Colon (tissue), 2 donors: ENCODE measurements at regions not wholly inside any gene's neighbourhood (a gene's known extent, or its start where the extent isn't known, plus 50 kb on each side); places are given as distances from the start of the nearest gene placed in this dataset.
"Not testable (repeated sequence)": the region's sequence is repeated elsewhere in the genome, so short reads cannot be mapped to it uniquely, and the experiment has no call there.

Experiments used
- FAIRE-seq: peaks from 2 replicates; lab custom pipeline; 2012; peaks lifted over from hg19 to GRCh38; lab: Jason Lieb, UNC
- donor health status: control.
- donor health status: control.

DNA sequence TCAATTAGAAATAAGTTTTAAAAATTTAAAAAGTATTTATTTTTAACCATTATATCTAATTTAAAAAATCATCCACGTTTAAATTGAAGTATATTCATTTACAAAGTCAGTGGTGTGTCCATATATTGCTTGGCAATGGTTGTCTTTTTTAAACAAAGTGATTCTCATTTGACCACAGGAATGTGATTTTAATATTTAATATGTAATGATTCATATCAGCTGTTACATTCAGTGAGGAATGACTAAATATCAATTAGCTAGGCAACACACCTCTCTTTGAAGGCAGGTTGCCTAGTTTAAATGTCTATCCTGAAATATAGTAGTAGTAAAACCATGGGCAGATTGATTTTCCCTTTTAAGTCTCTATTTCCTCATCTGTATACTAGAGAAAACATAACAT lies 392.2 kb upstream of the CCDC179 start:
- FAIRE-seq = no peak

DNA sequence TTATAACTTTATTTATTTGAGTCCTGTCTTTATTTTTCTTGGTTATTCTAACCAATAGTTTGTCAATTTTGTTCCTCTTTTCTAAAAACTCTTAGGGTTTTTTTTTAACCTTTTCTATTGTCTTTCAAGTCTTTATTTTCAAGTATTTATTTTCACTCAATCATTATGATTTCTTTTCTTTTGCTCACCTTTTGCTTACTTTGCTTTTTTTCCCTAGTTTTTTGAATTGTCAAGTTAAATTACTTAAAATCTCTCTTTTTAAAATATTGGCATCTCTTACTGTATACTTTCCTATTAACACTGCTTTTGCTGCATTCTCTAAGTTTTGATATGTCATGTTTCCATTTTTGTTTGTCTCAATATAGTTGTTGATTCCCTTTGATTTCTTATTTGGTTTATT lies 396.8 kb upstream of the CCDC179 start:
- no peak for FAIRE-seq

DNA sequence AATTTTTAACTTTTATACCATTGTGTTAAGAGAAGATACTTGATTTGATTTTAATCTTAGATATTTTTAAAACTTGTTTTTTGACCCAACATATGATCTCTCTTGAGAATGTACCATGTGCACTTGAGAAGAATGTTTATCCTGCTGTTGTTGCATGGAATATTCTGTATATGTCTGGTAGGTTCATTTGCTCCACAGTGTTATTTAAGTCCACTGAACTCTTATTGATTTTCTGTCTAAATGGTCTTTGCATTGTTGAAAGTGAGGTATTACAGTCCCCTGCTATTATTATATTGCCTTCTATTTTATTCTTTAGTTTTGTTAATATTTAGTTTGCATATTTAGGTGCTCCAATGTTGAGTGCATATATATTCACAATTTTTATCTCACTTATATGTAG lies 397.3 kb upstream of the CCDC179 start:
- FAIRE-seq = no peak

DNA sequence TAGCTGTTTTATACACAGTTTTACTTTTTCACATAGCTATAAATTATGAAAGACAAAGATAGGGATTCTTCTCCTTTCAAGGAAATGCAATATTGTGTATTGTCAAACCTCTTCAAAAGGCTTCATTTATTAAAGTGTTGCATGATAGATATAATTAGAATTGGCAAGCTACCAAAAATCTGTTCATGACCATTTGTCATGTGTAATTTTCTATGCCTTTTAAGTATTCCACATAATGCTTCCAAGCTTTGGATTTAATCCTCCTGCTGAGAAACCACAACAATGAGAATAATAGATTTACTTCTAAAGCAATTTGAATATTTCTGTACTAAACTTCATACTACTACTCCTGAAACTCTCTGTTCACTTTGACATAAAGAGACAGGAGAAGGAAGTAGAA lies 403.2 kb upstream of the CCDC179 start:
- FAIRE-seq = no peak

DNA sequence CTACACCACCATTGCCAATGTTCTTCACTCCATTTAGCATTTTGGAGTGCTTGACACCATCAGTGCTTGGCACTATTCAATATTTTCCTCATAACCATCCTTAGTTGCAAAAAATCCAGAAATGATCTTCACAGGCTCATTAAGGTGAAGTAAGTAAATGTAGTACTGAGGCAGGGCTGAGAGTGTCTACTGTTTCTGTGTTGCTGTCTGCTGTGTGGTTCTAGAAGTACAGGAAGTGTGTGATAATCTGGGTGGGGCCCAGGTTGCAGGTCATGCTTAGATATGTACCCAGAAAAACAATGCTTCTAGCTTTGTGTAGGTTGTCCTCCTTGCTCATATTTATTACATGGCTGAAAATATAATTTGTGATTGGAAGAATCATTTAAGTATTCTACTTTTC lies 411.8 kb upstream of the CCDC179 start:
- no peak for FAIRE-seq

DNA sequence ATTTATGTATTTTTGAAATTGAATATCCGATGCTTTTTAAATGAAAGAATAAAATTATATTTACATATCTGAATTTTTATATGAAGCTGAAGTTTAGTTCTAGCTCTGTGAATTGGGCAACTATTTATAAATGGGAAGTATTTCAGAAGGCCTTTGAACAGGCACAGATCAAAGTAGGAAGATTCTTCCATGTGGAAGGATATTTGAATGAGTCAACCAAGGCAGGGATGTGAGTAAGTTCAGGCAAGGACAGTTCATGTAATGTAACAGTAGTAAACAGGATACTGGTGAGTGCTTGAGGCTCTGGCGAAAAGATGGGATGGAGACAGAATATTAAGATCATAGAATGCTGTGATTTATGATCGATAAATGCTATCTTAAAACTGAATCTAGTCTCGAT lies 417.8 kb upstream of the CCDC179 start:
- FAIRE-seq = no peak

DNA sequence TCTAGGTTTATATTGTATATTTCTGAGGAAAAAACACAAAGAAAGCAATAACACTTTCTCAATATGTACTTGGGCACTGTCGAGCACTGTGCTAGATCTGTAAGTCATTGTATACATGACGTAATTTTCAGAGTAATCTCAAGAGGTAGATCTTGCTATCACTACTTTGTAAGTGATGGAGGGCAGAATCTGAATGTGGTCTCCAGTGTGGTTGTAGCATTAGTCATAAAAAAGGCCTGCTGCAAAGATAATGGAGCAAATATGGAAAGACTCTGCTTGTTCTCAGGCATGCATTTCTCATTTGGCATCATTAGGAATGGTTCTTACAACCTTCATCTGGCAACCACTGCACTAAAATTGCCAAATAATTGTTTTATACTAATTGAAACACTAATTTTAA lies 419.8 kb upstream of the CCDC179 start:
- no peak for FAIRE-seq

DNA sequence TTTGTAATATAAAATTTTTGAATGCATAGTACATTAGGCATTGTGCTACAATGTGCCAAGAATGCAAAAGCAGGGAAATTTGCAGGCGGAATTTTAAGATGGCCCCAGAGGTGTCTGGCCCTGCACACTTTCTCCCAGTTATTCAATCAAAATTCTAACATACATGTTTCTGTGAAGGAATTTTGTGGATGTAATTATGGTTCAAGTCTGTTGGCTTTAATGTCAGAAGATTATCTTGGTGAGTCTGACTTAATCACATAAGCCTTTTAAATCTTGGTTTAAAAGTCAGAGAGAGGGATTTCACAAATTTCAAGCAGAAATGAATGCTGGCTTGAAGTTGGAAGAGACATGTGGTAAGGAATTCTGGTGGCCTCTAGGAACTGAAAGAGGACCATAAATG lies 423.4 kb upstream of the CCDC179 start:
- no peak for FAIRE-seq

DNA sequence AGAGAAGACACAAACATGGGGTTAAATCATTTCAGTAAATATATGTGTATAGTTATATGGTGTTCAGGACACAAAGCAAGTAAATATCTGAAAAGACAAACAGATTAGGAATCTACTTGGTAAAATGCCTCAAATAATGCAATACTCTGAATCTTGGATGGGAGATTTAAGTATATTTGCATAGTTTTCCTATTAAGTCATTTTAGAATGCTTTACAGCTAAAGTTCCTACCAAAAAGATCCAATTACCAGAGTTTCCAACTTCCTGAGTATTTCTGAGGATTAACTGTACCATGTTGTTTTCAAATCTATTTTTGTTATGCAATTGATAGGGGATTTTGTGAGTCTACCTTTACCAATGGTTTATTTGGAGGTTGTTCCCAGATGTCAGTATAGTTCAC lies 424.4 kb upstream of the CCDC179 start:
- FAIRE-seq = no peak

DNA sequence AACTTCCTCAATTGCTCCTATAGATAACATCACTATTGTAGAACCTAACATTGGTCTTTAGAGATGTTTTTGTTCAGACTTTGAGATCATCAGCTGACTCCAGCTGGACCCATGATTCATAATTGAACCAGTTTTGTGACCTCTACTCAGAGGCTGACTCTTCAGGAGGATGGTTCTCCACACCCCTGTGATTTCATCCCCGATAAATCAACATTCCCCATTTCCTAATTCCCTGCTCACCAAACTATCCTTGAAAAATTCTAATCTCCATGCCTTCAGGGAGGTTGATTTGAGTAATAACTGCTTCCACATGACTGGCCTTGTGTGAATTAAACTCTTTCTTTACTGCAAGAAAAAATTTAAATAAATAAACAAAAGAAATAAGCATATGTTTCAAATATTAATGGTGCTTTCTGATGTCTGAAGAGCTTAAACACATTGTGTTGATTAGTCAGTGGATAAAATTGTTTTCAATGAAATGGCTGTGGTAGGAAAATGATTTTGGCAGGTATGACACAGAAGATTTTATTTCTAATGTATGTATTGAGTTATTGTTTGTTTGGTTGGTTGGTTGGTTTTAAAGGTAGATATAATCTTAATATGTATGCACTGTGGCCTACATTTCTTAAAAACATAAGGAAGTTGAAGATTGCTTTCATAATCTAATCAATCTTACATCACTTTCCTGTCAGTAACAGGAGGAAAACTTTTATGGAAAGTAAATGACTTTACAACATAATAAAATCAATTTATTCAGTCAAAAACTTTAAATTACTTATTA lies 427.9 kb upstream of the CCDC179 start:
- no peak for FAIRE-seq

DNA sequence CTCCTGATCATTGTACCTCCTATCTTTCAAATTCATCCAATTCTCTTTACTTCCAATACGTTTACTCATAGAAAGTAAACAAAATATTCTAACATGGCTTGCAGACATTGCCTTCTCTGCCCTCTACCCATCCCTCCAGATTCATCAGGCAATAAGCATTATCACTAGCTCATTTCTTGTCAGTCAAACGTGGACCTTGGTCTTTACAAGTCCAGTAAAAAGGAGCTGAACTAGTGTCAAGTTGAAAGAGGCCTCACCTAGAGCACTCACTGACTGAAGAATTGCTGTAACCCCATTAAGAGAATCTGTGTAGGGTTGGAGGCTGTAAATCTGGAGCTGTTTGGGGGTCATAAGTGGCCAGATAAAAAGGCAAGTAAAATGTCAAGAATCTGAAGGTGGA lies 435.0 kb upstream of the CCDC179 start:
- no peak for FAIRE-seq

DNA sequence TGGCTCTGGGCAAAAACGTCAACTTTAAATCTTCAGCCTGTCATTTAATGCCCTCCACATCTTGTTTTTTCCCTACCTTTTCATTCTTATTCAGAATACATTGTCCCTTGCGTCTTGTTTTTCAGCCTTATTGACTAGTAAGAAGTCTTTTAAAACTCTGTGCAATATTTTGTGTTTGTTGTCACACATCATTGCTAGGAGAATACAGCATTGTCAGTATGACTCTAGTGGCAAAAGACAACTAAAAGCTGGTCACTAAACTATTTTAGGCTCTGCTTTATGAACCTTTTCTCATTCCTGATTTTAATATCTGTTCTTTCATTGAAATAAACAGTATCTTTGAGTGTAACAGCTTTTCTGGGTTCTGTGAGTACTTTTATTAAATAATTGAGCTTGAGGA lies 447.8 kb upstream of the CCDC179 start:
- FAIRE-seq = no peak

DNA sequence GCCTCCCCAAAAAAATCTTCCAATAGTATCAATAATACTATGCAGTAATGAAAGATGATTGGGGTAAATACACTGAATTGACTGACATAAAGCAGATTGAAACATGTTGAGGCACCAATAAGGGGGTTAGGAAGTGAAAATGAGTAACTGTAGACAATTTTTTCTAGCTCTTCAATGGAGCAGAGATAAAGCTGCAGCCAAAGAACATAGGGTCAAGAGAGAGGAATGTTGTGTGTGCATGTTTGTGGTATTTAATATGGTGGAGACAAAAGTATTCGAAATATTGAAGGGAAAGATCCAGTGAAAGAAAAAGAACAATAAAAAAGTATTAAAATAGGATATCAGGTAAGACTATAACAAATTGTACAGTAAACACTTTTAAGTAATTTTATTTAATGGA lies 450.0 kb upstream of the CCDC179 start:
- no peak for FAIRE-seq

DNA sequence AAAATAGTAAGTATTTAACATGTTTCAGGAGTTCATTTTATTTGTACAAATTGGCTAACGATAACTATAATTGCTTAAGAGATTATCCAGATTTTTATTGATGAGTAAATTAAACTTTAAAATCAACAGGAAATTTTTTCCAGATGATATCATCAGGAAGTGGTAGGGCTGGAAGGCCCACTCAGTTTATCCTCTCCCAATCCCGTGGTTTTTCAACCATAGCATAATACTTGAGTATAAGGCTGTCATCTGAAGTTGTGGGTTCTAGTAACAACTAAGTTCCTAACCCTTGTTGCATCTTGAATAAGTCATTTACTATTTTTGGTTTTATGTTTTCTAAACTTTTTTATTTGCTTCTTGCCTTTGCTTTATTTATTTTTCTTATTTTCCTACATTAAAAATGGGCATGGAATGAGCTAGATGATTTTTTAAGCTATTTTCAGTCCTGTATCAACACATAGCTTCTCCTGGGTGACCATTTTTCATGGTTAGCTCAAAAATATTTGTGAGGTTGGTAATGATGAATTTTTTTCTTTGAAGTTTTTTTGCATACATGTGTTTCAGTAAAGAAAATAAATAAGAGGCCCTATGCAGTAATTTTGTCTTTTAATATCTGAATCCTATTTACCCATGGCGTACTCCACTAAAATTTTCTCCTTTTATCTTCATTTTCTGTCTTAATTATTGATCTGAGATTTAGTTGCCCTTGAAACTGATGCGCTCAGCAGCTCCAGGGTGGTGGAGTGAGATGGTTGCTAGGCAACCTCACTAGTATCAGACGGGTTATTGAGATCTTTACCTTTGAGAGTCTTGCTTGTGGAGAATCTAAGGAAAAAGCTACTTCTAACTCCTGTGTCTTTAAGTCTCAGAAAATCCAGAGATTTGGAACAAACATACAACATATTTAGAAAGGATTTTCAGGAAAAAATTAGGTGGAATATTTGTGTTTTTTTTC lies 452.0 kb upstream of the CCDC179 start:
- FAIRE-seq = no peak

DNA sequence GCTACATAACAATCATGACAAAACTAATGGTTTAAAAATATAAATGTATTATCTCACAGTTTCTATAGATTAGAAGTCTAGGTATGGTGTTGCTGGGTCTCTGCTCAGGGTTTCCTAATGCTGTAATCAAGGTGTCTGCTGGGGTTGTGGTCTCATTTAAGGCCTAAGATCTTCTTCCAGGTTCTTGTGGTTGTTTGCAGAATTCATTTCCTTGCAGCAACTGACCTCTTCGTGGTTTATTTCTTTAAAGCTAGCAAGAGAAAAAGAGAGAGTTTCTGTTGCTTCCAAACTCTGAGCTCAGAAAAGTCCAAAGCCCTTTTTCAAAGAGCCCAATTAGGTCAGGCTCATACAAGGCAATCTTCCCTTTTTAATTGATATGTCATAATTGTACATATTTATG lies 452.7 kb upstream of the CCDC179 start:
- FAIRE-seq = no peak

DNA sequence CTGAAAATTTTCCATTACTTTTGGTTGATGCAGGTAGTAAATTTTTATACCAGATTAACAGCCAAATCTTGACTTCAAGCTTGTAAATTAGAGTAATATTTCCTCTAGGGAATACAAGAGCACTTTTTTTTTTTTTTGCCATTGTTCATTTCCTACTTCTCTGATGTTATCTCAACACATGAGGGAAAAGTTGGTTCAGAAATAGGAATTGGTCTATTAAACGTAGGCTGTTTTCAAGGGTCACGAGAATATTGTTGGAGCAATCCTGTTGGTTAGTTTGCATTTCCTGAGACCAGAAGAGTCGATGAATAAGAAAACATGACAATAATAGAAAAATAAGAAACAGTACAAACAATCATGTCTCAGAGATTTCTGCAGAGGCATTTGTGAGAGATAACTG lies 453.9 kb upstream of the CCDC179 start:
- no peak for FAIRE-seq

DNA sequence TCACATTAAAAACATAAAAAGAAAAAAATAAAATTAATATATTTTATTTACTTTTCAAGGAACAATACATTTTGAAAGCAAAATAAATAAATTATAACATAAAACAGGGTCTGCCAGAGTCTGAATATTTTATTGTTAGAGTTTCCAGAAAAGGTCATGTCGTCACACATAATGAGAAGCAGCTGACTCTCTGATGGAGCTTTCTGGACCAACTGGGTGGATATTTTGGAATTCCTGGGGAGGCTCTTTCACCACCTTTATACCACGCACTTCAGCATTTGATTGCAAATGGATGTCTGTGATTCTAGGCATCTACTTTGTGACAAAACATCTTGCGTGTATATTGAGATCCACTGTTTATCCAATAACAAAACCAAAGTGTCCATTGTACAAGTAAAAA lies 455.0 kb upstream of the CCDC179 start:
- FAIRE-seq = no peak

DNA sequence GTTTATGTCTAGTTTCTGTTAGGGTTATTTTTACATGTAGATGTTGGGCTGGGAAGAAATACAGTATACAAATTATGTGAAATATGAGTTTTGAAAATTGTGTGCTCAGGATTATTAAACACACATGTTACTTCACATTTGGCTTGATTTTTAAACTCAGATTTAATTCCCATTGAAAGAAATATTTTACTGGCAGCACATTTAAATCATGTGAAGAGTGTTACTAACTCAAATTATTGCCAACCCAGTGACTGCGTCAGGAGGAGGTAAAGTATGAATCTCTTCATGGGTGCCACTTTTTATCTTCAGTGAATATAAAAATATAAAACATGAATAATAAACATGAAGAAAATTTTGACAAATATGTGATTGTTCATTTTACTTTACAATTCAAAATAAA lies 457.5 kb upstream of the CCDC179 start:
- FAIRE-seq = no peak

DNA sequence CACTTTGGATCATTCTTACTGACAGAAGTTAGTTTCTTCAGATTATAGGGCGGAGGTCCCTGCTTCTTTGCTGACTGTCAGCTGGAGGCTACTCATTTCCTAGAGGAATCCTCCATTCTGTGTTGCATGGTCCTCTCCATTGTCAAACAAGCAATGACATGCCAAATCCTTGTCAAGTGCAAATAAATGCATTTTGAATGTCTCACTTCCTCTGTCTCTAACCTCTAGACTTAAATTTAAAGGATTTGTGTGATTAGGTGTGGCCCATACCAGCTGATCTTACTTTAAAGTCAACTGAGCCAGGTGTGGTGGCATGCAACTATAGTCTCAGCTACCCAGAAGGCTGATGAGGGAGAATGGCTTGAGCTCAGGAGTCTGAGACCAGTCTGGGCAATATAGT lies 458.4 kb upstream of the CCDC179 start:
- FAIRE-seq = no peak

DNA sequence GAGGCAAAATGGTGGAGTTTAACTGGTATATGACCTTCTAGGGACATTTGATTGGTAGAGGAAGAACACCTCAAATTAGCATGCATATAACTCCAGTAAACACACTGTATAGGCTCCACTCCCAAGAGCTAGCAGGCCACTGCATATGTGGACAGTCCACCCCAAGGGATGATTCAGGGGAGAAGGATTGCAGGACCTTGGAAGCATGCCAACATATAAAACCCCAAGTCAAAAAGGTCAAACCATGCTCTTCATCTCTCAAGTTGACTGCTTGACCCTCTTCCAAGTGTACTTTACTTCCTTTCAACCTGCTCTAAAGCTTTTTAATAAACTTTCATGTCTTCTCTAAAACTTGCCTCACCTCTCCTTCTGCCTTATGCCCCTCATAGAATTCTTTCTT lies 459.9 kb upstream of the CCDC179 start:
- FAIRE-seq = no peak

DNA sequence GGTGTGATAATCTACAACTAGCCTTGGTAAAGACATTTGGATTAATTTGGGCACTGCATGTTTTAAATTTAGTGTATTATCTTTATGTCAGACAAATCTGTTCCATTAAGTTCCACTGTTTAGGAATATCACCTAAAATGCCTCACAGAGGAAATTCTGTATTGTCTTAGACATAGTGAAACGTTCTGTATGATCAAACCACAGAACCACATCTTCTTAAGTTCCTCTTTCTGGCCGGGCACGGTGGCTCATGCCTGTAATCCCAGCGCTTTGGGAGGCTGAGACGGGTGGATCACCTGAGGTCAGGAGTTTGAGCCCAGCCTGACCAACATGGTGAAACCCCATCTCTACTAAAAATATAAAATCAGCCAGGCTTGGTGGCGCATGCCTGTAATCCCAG lies 475.3 kb upstream of the CCDC179 start:
- not testable (repeated sequence) for FAIRE-seq

DNA sequence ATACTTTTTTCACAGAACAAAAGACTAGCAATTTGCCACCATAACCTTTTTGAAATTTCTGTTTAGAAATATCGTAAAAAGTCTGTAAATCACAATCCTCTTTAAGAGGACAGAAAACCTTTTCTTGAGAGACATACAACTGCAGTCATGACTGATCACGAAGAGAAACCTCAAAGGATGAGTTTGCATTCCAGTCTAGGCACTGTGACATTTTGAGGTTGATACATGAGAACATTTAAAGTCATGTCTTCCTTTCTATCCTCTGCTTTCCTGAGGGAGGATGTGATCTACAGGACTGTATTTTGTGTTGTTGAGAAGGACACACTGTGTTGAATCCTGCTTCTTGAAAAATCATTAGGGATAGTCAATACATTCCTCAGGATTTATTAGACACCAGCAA lies 476.7 kb upstream of the CCDC179 start:
- no peak for FAIRE-seq

DNA sequence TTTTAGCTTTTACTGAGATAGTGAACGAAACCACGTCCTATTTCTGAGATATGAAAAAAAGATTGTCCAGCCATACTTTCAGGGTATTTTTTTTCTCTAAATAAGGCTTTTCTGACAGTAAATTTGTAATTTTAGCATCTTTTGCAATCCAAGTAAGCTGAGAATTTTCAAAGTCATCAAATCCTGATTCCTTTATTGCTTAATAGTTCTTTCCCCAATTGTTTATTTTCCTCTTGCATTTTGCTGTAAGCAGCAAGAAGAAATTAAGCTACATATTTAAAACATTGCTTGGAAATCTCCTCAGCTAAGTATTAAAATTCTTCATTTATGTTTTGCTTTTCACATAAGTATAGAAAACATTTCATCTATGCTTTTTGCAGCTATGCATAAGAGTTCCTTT lies 493.3 kb upstream of the CCDC179 start:
- FAIRE-seq = no peak

DNA sequence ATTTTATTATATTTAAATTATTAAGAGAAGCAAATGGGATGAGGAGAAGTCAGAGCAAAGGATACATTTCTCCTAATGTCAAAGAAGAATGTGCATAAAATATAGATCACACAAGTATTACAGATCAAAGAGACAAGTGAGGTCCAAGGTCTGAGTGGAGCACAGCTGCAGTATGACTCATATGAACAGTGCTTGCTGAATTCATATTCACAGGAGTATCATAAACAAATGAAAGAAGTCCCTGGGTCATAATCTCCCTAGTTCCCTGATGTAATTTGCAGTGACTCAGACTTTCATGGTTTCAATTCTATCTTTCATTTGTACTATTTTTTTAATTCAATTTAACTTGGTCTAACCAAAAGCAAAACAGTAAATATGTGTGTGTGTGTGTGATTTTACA lies 499.0 kb upstream of the CCDC179 start:
- peak; percentile 49 for FAIRE-seq
